Keratinocyte (primary cell): ENCODE measurements at regions not wholly inside any gene's neighbourhood (a gene's known extent, or its start where the extent isn't known, plus 50 kb on each side); places are given as distances from the start of the nearest gene placed in this dataset.

ENCODE experiments used
- DNase-seq: peaks from one replicate; pipeline ENCODE4 v3.0.0-alpha.2; 2011; ENCODE audit warnings: low read depth, missing footprints, low spot score
- FAIRE-seq: peaks from 2 replicates; lab custom pipeline; 2011; peaks lifted over from hg19 to GRCh38; lab: Jason Lieb, UNC
- H2AFZ ChIP-seq: 2 replicates; pipeline ENCODE4 v1.6.0; 2012; ENCODE audit warnings: low read length, control low read depth, inconsistent platforms; ENCODE audit not compliant: control insufficient read depth
- H3K27ac ChIP-seq: 2 replicates; pipeline ENCODE4 v1.5.1; 2011; ENCODE audit warnings: low read length; ENCODE audit not compliant: control insufficient read depth, insufficient read depth
- H3K27me3 ChIP-seq: 3 replicates; pipeline ENCODE4 v1.6.0; 2011; ENCODE audit warnings: low read length; ENCODE audit not compliant: control insufficient read depth, insufficient read depth; ENCODE audit errors: extremely low read depth
- H3K36me3 ChIP-seq, 2 experiments: 2 replicates in 1 of 2; 3 replicates in 1 of 2; pipeline ENCODE4 v1.5.1; 2011; ENCODE audit warnings: low read length in 2 of 2, mild to moderate bottlenecking in 1 of 2; ENCODE audit not compliant: control insufficient read depth in 2 of 2, insufficient read depth in 2 of 2; ENCODE audit errors: extremely low read depth in 1 of 2
- H3K4me1 ChIP-seq: 3 replicates; pipeline ENCODE4 v1.5.1; 2011; ENCODE audit warnings: low read length; ENCODE audit not compliant: control insufficient read depth, insufficient read depth; ENCODE audit errors: extremely low read depth
- H3K4me2 ChIP-seq: 3 replicates; pipeline ENCODE4 v1.6.0; 2011; ENCODE audit warnings: low read depth, low read length; ENCODE audit not compliant: control insufficient read depth, insufficient read depth; ENCODE audit errors: extremely low read depth
- H3K4me3 ChIP-seq, 3 experiments: fragments of 200-600 bp in 1 of 3; sonication (generic) in 1 of 3; 2 replicates in 2 of 3; 3 replicates in 1 of 3; pipeline ENCODE4 v1.5.1; 2011 to 2016; ENCODE audit warnings: low read length in 3 of 3, mild to moderate bottlenecking in 3 of 3, control low read depth in 2 of 3, inconsistent platforms in 1 of 3, low read depth in 1 of 3, mixed read lengths in 1 of 3, mixed run types in 1 of 3, moderate library complexity in 1 of 3; ENCODE audit not compliant: control insufficient read depth in 2 of 3, insufficient read depth in 2 of 3; ENCODE audit errors: extremely low read depth in 1 of 3
- H3K79me2 ChIP-seq: 2 replicates; pipeline ENCODE4 v1.6.0; 2012; ENCODE audit warnings: low read length; ENCODE audit not compliant: control insufficient read depth, insufficient read depth
- H3K9ac ChIP-seq: 3 replicates; pipeline ENCODE4 v1.6.0; 2011; ENCODE audit warnings: low read length; ENCODE audit not compliant: control insufficient read depth, insufficient read depth; ENCODE audit errors: extremely low read depth
- H3K9me1 ChIP-seq: 3 replicates; pipeline ENCODE4 v1.6.0; 2011; ENCODE audit warnings: low read length; ENCODE audit not compliant: control insufficient read depth, insufficient read depth; ENCODE audit errors: extremely low read depth
- H3K9me3 ChIP-seq: 2 replicates; pipeline ENCODE4 v1.5.1; 2012; ENCODE audit warnings: low read depth, low read length; ENCODE audit not compliant: control insufficient read depth
- H4K20me1 ChIP-seq: 3 replicates; pipeline ENCODE4 v1.6.0; 2011; ENCODE audit warnings: low read length; ENCODE audit not compliant: control insufficient read depth, insufficient read depth; ENCODE audit errors: extremely low read depth
- EZH2 ChIP-seq: IDR thresholded peaks from one replicate; pipeline ENCODE4 v1.6.1; 2012; ENCODE audit warnings: inconsistent platforms, mild to moderate bottlenecking, low read length, moderate library complexity
- dilution Hi-C: fragments of 300-500 bp; cut with MboI; formaldehyde crosslinking; loops from one replicate; pipeline ENCODE4 v1.7.0; 2020; ENCODE audit warnings: low sequenced_read_pairs; ENCODE audit not compliant: extremely low pct_ligation_motif_present
- TF ChIP-seq, protein P1 (sequence below), 3 experiments: IDR thresholded peaks in 1 of 3; conservative IDR thresholded peaks in 1 of 3; optimal IDR thresholded peaks in 1 of 3; 2 replicates in 2 of 3; 3 replicates in 1 of 3; pipeline versions ENCODE3 to v1.5.1; 2011; ENCODE audit warnings: low read length in 3 of 3, mild to moderate bottlenecking in 3 of 3, moderate library complexity in 2 of 3, control low read depth in 1 of 3, inconsistent platforms in 1 of 3; ENCODE audit not compliant: insufficient read depth in 2 of 3; ENCODE audit errors: extremely low read depth in 1 of 3

DNA sequence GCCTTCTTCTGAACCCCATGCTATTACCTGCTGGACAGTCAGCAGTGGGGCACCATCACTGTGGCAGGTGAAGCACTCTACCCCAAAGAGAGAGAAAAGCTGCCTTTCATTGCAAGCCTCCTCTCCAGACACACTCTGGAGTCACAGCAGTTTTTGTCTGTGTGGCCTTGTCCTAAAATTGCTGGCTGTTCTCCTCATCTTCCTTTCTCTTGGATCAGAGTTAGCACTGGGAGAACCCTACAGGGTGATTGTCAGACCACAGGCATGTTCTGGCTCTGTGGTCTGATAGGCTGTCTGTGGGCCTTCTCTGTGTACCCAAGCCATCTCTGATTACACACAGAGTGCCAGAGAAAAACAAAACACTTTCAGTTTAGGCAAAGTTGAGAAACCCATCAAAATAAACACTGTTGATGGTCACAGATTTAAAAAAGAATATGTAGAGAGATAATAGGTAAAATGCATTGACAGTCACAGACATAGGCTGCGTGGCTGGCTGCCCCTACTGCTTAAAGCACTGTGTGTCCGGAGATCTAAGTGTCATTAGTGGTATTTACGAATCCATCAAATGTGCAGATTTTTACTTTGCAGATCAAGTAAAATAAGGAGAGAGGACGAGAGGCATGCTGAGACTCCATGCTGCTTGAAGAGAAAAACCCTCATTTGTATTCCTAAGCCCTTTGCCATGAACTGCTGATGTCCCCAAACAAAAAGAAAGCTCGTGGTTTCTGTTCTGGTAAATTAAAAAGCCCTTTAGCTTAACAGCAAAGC lies 689.9 kb downstream of the TUSC7 start:
- Histone ChIP-seq H3K79me2 (no peaks in the 10 kb centered on the region), H3K4me2 (no peak overlapping the region), H3K9me3 (no peaks in the 10 kb centered on the region), H2AFZ (no peak overlapping the region), H3K36me3 (no peaks in the 10 kb centered on the region), H3K4me1 (no peaks in the 10 kb centered on the region), H3K4me3 (no peak overlapping the region), H3K9me1 (no peaks in the 10 kb centered on the region), H3K27ac (no peak overlapping the region), H3K9ac (no peak overlapping the region), H4K20me1 (no peaks in the 10 kb centered on the region), H3K27me3 (no peaks in the 10 kb centered on the region)
- dilution Hi-C loops = no loop called here
- TF ChIP-seq EZH2 = no peak
- TF ChIP-seq, protein P1, sequence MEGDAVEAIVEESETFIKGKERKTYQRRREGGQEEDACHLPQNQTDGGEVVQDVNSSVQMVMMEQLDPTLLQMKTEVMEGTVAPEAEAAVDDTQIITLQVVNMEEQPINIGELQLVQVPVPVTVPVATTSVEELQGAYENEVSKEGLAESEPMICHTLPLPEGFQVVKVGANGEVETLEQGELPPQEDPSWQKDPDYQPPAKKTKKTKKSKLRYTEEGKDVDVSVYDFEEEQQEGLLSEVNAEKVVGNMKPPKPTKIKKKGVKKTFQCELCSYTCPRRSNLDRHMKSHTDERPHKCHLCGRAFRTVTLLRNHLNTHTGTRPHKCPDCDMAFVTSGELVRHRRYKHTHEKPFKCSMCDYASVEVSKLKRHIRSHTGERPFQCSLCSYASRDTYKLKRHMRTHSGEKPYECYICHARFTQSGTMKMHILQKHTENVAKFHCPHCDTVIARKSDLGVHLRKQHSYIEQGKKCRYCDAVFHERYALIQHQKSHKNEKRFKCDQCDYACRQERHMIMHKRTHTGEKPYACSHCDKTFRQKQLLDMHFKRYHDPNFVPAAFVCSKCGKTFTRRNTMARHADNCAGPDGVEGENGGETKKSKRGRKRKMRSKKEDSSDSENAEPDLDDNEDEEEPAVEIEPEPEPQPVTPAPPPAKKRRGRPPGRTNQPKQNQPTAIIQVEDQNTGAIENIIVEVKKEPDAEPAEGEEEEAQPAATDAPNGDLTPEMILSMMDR (optimal IDR thresholded peaks at IDR 0.05 in 1 of 3, IDR thresholded peaks at IDR 0.05 in 1 of 3, conservative IDR thresholded peaks at IDR 0.05 in 1 of 3; ENCODE audit: extremely low read depth in 1 of 3, insufficient read depth in 2 of 3, low read length in 3 of 3) = no peak
- no peak for DNase-seq
- FAIRE-seq = no peak

GRCh38 chr3:117400303-117400702 lies 690.7 kb downstream of the TUSC7 start:
- dilution Hi-C loops = no loop called here
- Histone ChIP-seq H3K36me3 (no peaks in the 10 kb centered on the region), H3K4me2 (no peak overlapping the region), H2AFZ (no peak overlapping the region), H3K4me1 (no peaks in the 10 kb centered on the region), H3K27ac (no peak overlapping the region), H3K27me3 (no peaks in the 10 kb centered on the region), H3K9ac (no peak overlapping the region), H3K9me3 (no peaks in the 10 kb centered on the region), H3K79me2 (no peaks in the 10 kb centered on the region), H3K4me3 (no peak overlapping the region), H4K20me1 (no peaks in the 10 kb centered on the region), H3K9me1 (no peaks in the 10 kb centered on the region)
- TF ChIP-seq, protein P1 (optimal IDR thresholded peaks at IDR 0.05 in 1 of 3, IDR thresholded peaks at IDR 0.05 in 1 of 3, conservative IDR thresholded peaks at IDR 0.05 in 1 of 3; ENCODE audit: extremely low read depth in 1 of 3, insufficient read depth in 2 of 3, low read length in 3 of 3) = no peak
- no peak for TF ChIP-seq EZH2
- FAIRE-seq (no peak), DNase-seq (no peak)
